Cardiac muscle cell (in vitro differentiated cells and primary cell): ENCODE measurements at regions not wholly inside any gene's neighbourhood (a gene's known extent, or its start where the extent isn't known, plus 50 kb on each side); places are given as distances from the start of the nearest gene placed in this dataset.

Source experiments
- DNase-seq, 2 donors: peaks; one replicate each; pipeline versions ENCODE4 v3.0.0 to v3.0.0-alpha.2; 2010 to 2017; ENCODE audit warnings: low read depth in 1 of 2, low spot score in 1 of 2
- H3K27ac ChIP-seq: fragments of 200-600 bp; sonication (generic); 2 replicates; pipeline ENCODE4 v1.5.1; 2016
- H3K27me3 ChIP-seq: fragments of 200-600 bp; sonication (generic); 2 replicates; pipeline ENCODE4 v1.6.0; 2016; ENCODE audit warnings: control low read depth
- H3K36me3 ChIP-seq: fragments of 200-600 bp; sonication (generic); 2 replicates; pipeline ENCODE4 v1.5.1; 2016; ENCODE audit warnings: control low read depth
- H3K4me1 ChIP-seq: fragments of 200-600 bp; sonication (generic); 2 replicates; pipeline ENCODE4 v1.8.1; 2017; ENCODE audit warnings: low read depth, mild to moderate bottlenecking, mixed run types
- H3K4me3 ChIP-seq: fragments of 200-600 bp; sonication (generic); 2 replicates; pipeline ENCODE4 v1.5.1; 2016; ENCODE audit warnings: mild to moderate bottlenecking
- H3K9me3 ChIP-seq: fragments of 200-600 bp; sonication (generic); 2 replicates; pipeline ENCODE4 v1.5.1; 2017; ENCODE audit warnings: low read depth, mild to moderate bottlenecking, control low read depth
- TF ChIP-seq, protein P1 (sequence below): IDR thresholded peaks from 2 replicates; pipeline ENCODE4 v1.5.1; 2012; ENCODE audit warnings: low read depth, mild to moderate bottlenecking, low read length

- Histone ChIP-seq H3K27ac (no peak overlapping the region), H3K4me3 (no peak overlapping the region), H3K9me3 (no peaks in the 10 kb centered on the region), H3K36me3 (no peaks in the 10 kb centered on the region), H3K27me3 (peaks cover 98% of the 10 kb centered on the region), H3K4me1 (no peaks in the 10 kb centered on the region)
- no peak for DNase-seq
- TF ChIP-seq, protein P1, sequence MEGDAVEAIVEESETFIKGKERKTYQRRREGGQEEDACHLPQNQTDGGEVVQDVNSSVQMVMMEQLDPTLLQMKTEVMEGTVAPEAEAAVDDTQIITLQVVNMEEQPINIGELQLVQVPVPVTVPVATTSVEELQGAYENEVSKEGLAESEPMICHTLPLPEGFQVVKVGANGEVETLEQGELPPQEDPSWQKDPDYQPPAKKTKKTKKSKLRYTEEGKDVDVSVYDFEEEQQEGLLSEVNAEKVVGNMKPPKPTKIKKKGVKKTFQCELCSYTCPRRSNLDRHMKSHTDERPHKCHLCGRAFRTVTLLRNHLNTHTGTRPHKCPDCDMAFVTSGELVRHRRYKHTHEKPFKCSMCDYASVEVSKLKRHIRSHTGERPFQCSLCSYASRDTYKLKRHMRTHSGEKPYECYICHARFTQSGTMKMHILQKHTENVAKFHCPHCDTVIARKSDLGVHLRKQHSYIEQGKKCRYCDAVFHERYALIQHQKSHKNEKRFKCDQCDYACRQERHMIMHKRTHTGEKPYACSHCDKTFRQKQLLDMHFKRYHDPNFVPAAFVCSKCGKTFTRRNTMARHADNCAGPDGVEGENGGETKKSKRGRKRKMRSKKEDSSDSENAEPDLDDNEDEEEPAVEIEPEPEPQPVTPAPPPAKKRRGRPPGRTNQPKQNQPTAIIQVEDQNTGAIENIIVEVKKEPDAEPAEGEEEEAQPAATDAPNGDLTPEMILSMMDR, result no peak
Observed at GRCh38 chr11:26093206-26093605, 238.7 kb upstream of the ANO3 start.

DNA sequence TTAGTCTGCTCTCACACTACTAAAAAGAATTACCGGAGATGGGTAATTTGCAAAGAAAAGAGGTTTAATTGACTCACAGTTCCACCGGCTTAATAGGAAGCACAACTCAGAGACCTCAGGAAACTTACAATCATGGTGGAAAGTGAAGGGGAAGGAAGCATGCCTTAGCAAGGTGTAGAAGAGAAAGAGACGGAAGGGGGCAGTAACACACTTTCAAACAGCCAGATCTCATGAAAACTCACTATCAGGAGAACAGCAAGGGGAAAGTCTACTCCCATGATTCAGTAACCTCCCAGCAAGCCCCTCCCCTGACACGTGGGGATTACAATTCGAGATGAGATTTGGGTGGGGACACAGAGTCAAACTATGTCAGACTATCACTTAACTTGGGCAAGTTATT lies 236.6 kb upstream of the ANO3 start:
- no peaks in the 10 kb centered on the region for H3K9me3 ChIP-seq
- H3K4me1 ChIP-seq, result no peaks in the 10 kb centered on the region

GRCh38 chr11:26096451-26096850 lies 235.5 kb upstream of the ANO3 start:
- DNase-seq, result no peak
- H3K9me3 ChIP-seq, result no peaks in the 10 kb centered on the region
- H3K27ac ChIP-seq, result no peak overlapping the region
- no peaks in the 10 kb centered on the region for H3K4me1 ChIP-seq
- H3K36me3 ChIP-seq, result no peaks in the 10 kb centered on the region
- TF ChIP-seq, protein P1, result no peak
- H3K4me3 ChIP-seq, result no peak overlapping the region
- peaks cover 98% of the 10 kb centered on the region for H3K27me3 ChIP-seq

More for the DNA sequence above, 236.6 kb upstream of the ANO3 start:
- no peak for DNase-seq
- no peak overlapping the region for H3K27ac ChIP-seq
- H3K36me3 ChIP-seq, result no peaks in the 10 kb centered on the region
- TF ChIP-seq, protein P1, result no peak
- no peak overlapping the region for H3K4me3 ChIP-seq
- peaks cover 98% of the 10 kb centered on the region for H3K27me3 ChIP-seq

DNA sequence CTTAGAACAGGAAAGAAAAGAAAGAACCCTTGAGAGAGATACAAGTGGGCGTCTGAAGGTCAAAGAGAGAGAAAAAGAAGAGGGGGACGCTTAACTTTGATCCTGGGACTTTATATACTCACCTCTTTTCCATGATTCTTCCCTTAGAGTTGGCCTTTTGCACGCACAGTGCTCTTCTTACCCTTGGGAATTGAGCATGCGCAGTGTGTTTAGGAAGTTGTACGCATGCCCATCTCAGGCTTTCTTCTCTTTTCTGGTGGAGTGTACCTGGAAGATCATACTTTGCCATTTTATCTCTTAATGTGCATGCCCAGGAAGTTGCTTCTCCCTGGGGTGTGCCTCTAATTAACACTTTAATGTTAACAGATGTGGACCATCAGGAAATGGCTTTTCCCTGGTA lies 229.6 kb upstream of the ANO3 start:
- H3K9me3 ChIP-seq, result no peaks in the 10 kb centered on the region
- TF ChIP-seq, protein P1, result no peak
- H3K27me3 ChIP-seq, result peaks cover 92% of the 10 kb centered on the region
- no peak overlapping the region for H3K4me3 ChIP-seq
- no peak overlapping the region for H3K27ac ChIP-seq
- no peaks in the 10 kb centered on the region for H3K4me1 ChIP-seq
- H3K36me3 ChIP-seq, result no peaks in the 10 kb centered on the region
- no peak for DNase-seq

GRCh38 chr11:26105762-26106423 lies 226.0 kb upstream of the ANO3 start:
- no peak overlapping the region for H3K4me3 ChIP-seq
- DNase-seq, result no peak
- TF ChIP-seq, protein P1, result no peak

GRCh38 chr11:26106726-26107125 lies 225.2 kb upstream of the ANO3 start:
- no peaks in the 10 kb centered on the region for H3K36me3 ChIP-seq
- no peak overlapping the region for H3K27ac ChIP-seq
- TF ChIP-seq, protein P1, result no peak
- no peak overlapping the region for H3K4me3 ChIP-seq
- H3K9me3 ChIP-seq, result no peaks in the 10 kb centered on the region
- H3K4me1 ChIP-seq, result no peaks in the 10 kb centered on the region
- H3K27me3 ChIP-seq, result peaks cover 75% of the 10 kb centered on the region
- no peak for DNase-seq

More at GRCh38 chr11:26105762-26106423, 226.0 kb upstream of the ANO3 start:
- Histone ChIP-seq H3K27me3 (peaks cover 83% of the 10 kb centered on the region), H3K4me1 (no peaks in the 10 kb centered on the region), H3K36me3 (no peaks in the 10 kb centered on the region), H3K9me3 (no peaks in the 10 kb centered on the region), H3K27ac (no peak overlapping the region)
